BJ (cell line): ENCODE measurements at regions not wholly inside any gene's neighbourhood (a gene's known extent, or its start where the extent isn't known, plus 50 kb on each side); places are given as distances from the start of the nearest gene placed in this dataset.

Experiments
- CTCF ChIA-PET: fragments of 350-600 bp; formaldehyde crosslinking; extraction: SDS; loops from one replicate; lab custom pipeline; 2021; ENCODE audit warnings: antibody characterized with exemption, inconsistent platforms; lab: Yijun Ruan, JAX
- POLR2A ChIA-PET: fragments of 300-600 bp; sonication (Branson Sonifier 250); formaldehyde crosslinking; extraction: SDS; loops from one replicate; lab custom pipeline; 2021; ENCODE audit warnings: antibody characterized with exemption; lab: Charles Lee
- DNase-seq: peaks from one replicate; pipeline ENCODE4 v3.0.0-alpha.2; 2011; ENCODE audit warnings: low read depth
- H3K27me3 ChIP-seq: 2 replicates; pipeline ENCODE4 v1.6.0; 2011; ENCODE audit warnings: low read length; ENCODE audit not compliant: control insufficient read depth, insufficient read depth
- H3K36me3 ChIP-seq: 2 replicates; pipeline ENCODE4 v1.5.1; 2011; ENCODE audit warnings: low read length; ENCODE audit not compliant: control insufficient read depth, insufficient read depth
- H3K4me3 ChIP-seq: 2 replicates; pipeline ENCODE4 v1.5.1; 2011; ENCODE audit warnings: low read depth, mild to moderate bottlenecking, control low read depth, low read length
- TF ChIP-seq, protein P1 (sequence below): IDR thresholded peaks from 2 replicates; pipeline ENCODE4 v1.5.1; 2011; ENCODE audit warnings: low read depth, mild to moderate bottlenecking, control low read depth, inconsistent platforms, low read length, moderate library complexity; ENCODE audit not compliant: insufficient read depth

- Histone ChIP-seq H3K27me3 (no peaks in the 10 kb centered on the region), H3K36me3 (no peaks in the 10 kb centered on the region), H3K4me3 (no peak overlapping the region)
- POLR2A ChIA-PET: no interaction called here
- CTCF ChIA-PET: interaction anchor here (1.6 kb wide), 1 partner anchor 21 kb away, joined by 3 read pairs; no protein-coding TSS in a partner anchor
- TF ChIP-seq, protein P1, sequence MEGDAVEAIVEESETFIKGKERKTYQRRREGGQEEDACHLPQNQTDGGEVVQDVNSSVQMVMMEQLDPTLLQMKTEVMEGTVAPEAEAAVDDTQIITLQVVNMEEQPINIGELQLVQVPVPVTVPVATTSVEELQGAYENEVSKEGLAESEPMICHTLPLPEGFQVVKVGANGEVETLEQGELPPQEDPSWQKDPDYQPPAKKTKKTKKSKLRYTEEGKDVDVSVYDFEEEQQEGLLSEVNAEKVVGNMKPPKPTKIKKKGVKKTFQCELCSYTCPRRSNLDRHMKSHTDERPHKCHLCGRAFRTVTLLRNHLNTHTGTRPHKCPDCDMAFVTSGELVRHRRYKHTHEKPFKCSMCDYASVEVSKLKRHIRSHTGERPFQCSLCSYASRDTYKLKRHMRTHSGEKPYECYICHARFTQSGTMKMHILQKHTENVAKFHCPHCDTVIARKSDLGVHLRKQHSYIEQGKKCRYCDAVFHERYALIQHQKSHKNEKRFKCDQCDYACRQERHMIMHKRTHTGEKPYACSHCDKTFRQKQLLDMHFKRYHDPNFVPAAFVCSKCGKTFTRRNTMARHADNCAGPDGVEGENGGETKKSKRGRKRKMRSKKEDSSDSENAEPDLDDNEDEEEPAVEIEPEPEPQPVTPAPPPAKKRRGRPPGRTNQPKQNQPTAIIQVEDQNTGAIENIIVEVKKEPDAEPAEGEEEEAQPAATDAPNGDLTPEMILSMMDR: no peak
- no peak for DNase-seq
These were observed 504.2 kb upstream of the TENM3 start for GRCh38 chr4:181739031-181739430.

DNA sequence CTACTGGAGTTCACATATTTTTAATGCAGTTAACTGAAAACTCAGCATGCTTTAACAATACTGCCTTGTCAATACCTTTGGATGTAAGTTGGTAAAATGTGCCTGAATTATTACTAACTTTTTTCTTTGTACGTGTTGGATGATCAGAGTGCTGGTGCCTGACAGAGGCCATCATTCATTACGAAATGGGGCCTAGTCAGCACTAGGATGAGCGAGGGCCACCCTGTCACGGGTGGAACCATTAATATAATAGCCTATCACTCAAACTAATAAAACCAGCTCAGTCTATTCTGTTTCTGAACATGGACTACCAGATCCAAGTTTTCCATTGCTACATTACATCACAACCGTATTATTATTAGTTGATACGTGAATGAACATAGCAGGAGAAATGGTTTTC lies 501.7 kb upstream of the TENM3 start:
- H3K36me3 ChIP-seq: no peaks in the 10 kb centered on the region
- DNase-seq: no peak
- TF ChIP-seq, protein P1: no peak
- no peaks in the 10 kb centered on the region for H3K27me3 ChIP-seq
- ChIA-PET CTCF (no interaction called here), POLR2A (no interaction called here)
- H3K4me3 ChIP-seq: no peak overlapping the region

GRCh38 chr4:181745933-181746625 lies 497.1 kb upstream of the TENM3 start:
- H3K36me3 ChIP-seq: no peaks in the 10 kb centered on the region
- POLR2A ChIA-PET: no interaction called here
- DNase-seq: no peak
- no peaks in the 10 kb centered on the region for H3K27me3 ChIP-seq
- TF ChIP-seq, protein P1: no peak
- CTCF ChIA-PET: interaction anchor here (1.5 kb wide), 1 partner anchor 15 kb away, joined by 4 read pairs; no protein-coding TSS in a partner anchor
- H3K4me3 ChIP-seq: no peak overlapping the region

GRCh38 chr4:181748581-181748980 lies 494.6 kb upstream of the TENM3 start:
- ChIA-PET CTCF (no interaction called here), POLR2A (no interaction called here)
- no peak overlapping the region for H3K4me3 ChIP-seq
- DNase-seq: no peak
- TF ChIP-seq, protein P1: no peak
- no peaks in the 10 kb centered on the region for H3K36me3 ChIP-seq
- no peaks in the 10 kb centered on the region for H3K27me3 ChIP-seq

DNA sequence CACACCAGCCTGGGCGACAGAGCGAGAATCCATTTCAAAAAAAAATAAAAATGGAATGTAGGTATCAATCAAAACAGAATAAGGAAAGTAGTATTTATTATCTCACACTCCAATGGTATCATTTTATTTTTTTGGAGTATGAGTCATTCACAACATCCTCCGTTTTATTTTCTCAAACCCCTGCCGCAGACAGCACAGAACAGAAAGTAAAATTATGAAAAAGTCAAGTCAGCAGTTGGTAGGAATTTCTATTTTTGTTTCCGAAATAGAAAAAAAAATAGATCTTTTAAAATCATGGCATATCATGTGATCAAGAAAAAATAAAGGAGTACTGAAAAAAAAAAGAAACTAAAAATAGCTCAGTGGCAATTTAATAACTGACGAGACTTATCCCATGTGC lies 490.7 kb upstream of the TENM3 start:
- TF ChIP-seq, protein P1: no peak
- CTCF ChIA-PET: no interaction called here

More for the DNA sequence above, 490.7 kb upstream of the TENM3 start:
- Histone ChIP-seq H3K4me3 (no peak overlapping the region), H3K27me3 (no peaks in the 10 kb centered on the region), H3K36me3 (no peaks in the 10 kb centered on the region)
- DNase-seq: no peak
- POLR2A ChIA-PET: no interaction called here
